Tibial nerve (tissue), 4 donors: ENCODE measurements at regions not wholly inside any gene's neighbourhood (a gene's known extent, or its start where the extent isn't known, plus 50 kb on each side); places are given as distances from the start of the nearest gene placed in this dataset.

Experiments used
- DNase-seq, 2 donors: peaks; one replicate each; pipeline ENCODE4 v3.0.0-alpha.2; 2019; ENCODE audit warnings: low spot score in 2 of 2
- H3K27ac ChIP-seq, 4 donors: fragments of 200-600 bp; sonication (generic) in 3 of 4; one replicate each; pipeline ENCODE4 v1.5.1; 2017 to 2019; ENCODE audit warnings: mild to moderate bottlenecking in 1 of 4
- H3K27me3 ChIP-seq, 2 donors: fragments of 200-600 bp; sonication (generic) in 1 of 2; one replicate each; pipeline versions ENCODE4 v1.5.1 to v1.6.0; 2017 to 2019
- H3K36me3 ChIP-seq, 3 donors: fragments of 200-600 bp; sonication (generic); one replicate each; pipeline ENCODE4 v1.5.1; 2018 to 2019
- H3K4me1 ChIP-seq, 4 donors: fragments of 200-600 bp; sonication (generic) in 3 of 4; one replicate each; pipeline ENCODE4 v1.5.1; 2017 to 2019
- H3K4me3 ChIP-seq, 4 donors: fragments of 200-600 bp; sonication (generic) in 3 of 4; one replicate each; pipeline ENCODE4 v1.5.1; 2017 to 2019; ENCODE audit warnings: mild to moderate bottlenecking in 1 of 4, moderate library complexity in 1 of 4
- H3K9me3 ChIP-seq, 4 donors: fragments of 200-600 bp; sonication (generic) in 3 of 4; one replicate each; pipeline ENCODE4 v1.5.1; 2017 to 2019
- EP300 ChIP-seq, 2 donors: sonication (generic); formaldehyde crosslinking; IDR thresholded peaks; one replicate each; pipeline ENCODE4 v1.6.1; 2017; ENCODE audit warnings: antibody characterized with exemption in 2 of 2, mild to moderate bottlenecking in 1 of 2
- POLR2A ChIP-seq, 2 donors: fragments of 450-650 bp; IDR thresholded peaks; one replicate each; pipeline ENCODE4 v1.6.1; 2017; ENCODE audit warnings: antibody characterized with exemption in 2 of 2, mild to moderate bottlenecking in 2 of 2, moderate library complexity in 2 of 2
- WGBS, 2 donors: methylation state at CpG; one replicate each; pipeline ENCODE4 v1.1.5; 2018; 5-methylcytosine and 5-hydroxymethylcytosine counted together
- TF ChIP-seq, protein P1 (sequence below), 5 experiments: fragments of 200-600 bp in 3 of 5; fragments of 450-650 bp in 2 of 5; sonication (generic) in 3 of 5; IDR thresholded peaks; one replicate each; pipeline ENCODE4 v1.5.1; 2016 to 2019; ENCODE audit warnings: antibody characterized with exemption in 5 of 5, mild to moderate bottlenecking in 3 of 5, moderate library complexity in 2 of 5

DNA sequence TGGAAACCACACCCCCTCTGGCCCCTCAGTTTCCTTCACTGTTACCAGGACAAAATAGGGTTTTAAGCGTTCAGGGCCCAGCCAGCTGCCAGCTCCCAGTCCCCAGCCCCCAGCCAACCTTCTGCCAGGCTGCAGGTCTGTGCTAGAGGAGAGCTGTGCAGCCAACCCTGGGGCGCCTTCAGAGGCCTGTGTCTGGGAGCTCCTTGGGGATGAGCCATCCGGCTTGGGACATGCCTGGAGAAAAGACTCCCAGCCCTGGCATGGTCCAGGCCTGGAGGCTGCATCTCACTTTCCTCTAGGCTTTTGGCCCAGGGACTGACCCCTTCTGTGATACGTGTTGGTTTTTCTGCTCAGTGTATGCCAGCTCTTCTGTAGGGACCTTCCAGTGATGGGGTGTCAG, 487.6 kb upstream of the MGMT start:
- Histone ChIP-seq H3K27ac (no peak overlapping the region), H3K36me3 (no peaks in the 10 kb centered on the region), H3K4me3 (no peak overlapping the region), H3K27me3 (no peaks in the 10 kb centered on the region), H3K4me1 (no peaks in the 10 kb centered on the region), H3K9me3 (no peaks in the 10 kb centered on the region)
- no peak for TF ChIP-seq POLR2A (IDR thresholded peaks at IDR 0.05)
- 93 to 96% methylated on average over 4 of the region's 4 CpGs for WGBS, 2 donors
- no peak for DNase-seq

DNA sequence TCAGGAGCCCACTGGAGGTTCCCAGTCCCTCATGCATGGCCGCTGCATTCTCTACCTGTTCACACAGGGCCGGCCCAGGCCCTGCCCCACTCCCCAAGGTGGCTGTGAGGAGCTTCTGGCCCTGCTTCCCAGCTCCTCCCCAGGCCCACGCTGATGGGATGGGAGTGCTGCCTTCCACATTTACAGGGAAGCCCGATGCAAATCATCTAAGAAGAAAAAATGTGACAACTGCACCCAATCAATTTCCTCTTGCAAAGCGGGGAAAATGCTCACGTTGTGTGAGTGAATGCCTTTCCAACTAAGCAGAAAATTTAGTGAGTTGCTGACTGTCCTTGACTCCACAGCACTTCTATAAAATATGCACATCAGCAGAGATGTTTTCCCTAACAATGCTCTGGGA, 485.8 kb upstream of the MGMT start:
- H3K4me3 ChIP-seq, result no peak overlapping the region
- no peak for DNase-seq
- H3K9me3 ChIP-seq, result no peaks in the 10 kb centered on the region
- no peak overlapping the region for H3K27ac ChIP-seq
- TF ChIP-seq POLR2A (IDR thresholded peaks at IDR 0.05), result no peak
- TF ChIP-seq EP300 (IDR thresholded peaks at IDR 0.05), result no peak
- TF ChIP-seq, protein P1, sequence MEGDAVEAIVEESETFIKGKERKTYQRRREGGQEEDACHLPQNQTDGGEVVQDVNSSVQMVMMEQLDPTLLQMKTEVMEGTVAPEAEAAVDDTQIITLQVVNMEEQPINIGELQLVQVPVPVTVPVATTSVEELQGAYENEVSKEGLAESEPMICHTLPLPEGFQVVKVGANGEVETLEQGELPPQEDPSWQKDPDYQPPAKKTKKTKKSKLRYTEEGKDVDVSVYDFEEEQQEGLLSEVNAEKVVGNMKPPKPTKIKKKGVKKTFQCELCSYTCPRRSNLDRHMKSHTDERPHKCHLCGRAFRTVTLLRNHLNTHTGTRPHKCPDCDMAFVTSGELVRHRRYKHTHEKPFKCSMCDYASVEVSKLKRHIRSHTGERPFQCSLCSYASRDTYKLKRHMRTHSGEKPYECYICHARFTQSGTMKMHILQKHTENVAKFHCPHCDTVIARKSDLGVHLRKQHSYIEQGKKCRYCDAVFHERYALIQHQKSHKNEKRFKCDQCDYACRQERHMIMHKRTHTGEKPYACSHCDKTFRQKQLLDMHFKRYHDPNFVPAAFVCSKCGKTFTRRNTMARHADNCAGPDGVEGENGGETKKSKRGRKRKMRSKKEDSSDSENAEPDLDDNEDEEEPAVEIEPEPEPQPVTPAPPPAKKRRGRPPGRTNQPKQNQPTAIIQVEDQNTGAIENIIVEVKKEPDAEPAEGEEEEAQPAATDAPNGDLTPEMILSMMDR (IDR thresholded peaks at IDR 0.05), result no peak
- H3K36me3 ChIP-seq, result no peaks in the 10 kb centered on the region
- no peaks in the 10 kb centered on the region for H3K27me3 ChIP-seq
- WGBS, 2 donors, result 70 to 78% methylated on average over 6 of the region's 6 CpGs
- no peaks in the 10 kb centered on the region for H3K4me1 ChIP-seq

DNA sequence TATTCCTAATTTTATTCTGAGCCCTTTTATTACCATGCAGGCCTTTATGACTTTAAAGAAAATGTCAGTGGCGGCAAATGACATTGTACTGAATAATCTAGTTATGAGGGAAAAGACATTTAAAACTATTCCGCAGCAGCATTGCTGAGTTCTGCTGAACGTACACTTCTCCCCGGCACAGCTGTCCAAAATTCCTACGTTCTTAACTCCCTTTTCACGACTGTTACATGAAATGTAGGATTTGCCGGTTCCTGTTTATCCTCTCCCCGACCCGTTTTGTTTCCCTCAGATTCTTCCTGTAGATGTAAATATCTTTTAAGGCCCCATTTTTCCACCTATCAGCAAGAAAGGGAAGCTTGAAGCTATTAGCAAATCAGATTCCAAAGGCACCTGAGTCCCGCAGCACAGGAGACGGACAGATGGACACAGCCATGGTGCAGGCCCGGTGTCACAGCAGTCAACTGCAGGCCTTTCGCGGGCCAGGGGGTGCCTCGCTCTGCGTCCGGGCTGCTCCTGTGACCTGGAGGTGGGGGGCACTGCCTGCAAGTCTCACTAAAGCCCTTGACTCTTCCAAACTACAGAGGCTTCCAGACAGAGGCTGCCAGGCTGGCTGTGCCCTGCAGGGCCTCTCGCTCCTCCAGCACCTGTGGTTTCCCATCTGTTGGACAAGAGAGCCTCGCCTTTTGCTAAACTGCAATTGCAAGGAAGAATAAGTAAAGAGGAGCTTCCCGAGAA, 485.0 kb upstream of the MGMT start:
- Histone ChIP-seq H3K27ac (no peak overlapping the region), H3K27me3 (no peaks in the 10 kb centered on the region), H3K36me3 (no peaks in the 10 kb centered on the region), H3K9me3 (no peaks in the 10 kb centered on the region), H3K4me3 (no peak overlapping the region), H3K4me1 (no peaks in the 10 kb centered on the region)
- WGBS, 2 donors, result 85 to 88% methylated on average over 20 of the region's 20 CpGs
- DNase-seq, result no peak
- TF ChIP-seq POLR2A (IDR thresholded peaks at IDR 0.05) (no peak), EP300 (IDR thresholded peaks at IDR 0.05) (no peak)
- TF ChIP-seq, protein P1 (IDR thresholded peaks at IDR 0.05), result no peak

DNA sequence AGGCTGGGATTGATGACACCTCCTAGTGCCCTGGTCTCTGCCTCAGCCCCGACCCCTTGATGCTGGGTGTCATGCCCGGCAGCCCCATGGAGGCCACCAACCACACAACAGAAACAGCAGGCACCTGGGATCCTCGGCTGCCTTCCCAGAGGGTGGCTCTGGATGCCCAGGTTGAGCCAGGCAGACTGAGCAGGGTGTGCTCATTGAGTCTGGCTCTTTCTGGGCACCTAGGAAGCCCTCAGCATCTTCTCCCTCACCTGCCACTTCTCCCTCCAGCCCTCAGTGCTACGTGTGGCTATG, 484.5 kb upstream of the MGMT start:
- no peak for DNase-seq

DNA sequence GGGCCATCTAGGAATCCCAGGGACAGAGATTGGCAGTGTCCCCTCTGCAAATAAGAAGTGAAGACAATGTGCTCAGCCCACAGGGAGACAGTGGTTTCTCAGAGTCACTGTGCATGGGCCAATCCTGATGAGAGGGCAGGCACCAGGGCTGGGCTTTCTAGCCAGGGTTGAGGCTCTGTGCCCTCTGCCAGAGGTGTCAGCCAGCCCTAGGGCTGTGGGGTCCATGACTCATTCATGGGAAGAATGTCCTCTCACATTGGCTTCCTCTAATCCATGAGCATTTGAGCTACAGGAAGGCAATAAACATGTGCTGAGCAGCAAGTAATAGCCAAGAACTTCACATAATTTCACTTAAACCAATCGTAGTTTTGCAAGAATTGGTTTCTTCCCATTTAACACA, 482.0 kb upstream of the MGMT start:
- no peaks in the 10 kb centered on the region for H3K4me1 ChIP-seq
- TF ChIP-seq, protein P1 (IDR thresholded peaks at IDR 0.05), result no peak
- no peak for TF ChIP-seq EP300 (IDR thresholded peaks at IDR 0.05)
- no peak for TF ChIP-seq POLR2A (IDR thresholded peaks at IDR 0.05)
- H3K4me3 ChIP-seq, result no peak overlapping the region
- DNase-seq, result no peak
- 42 to 48% methylated on average over 1 of the region's 1 CpG for WGBS, 2 donors
- no peaks in the 10 kb centered on the region for H3K27me3 ChIP-seq
- no peak overlapping the region for H3K27ac ChIP-seq
- H3K9me3 ChIP-seq, result peaks cover 0 to 7% (median 0%) of the 10 kb centered on the region in 4 donors
- H3K36me3 ChIP-seq, result no peaks in the 10 kb centered on the region

More for the DNA sequence above, 484.5 kb upstream of the MGMT start:
- Histone ChIP-seq H3K27ac (no peak overlapping the region), H3K4me1 (no peaks in the 10 kb centered on the region), H3K36me3 (no peaks in the 10 kb centered on the region), H3K27me3 (no peaks in the 10 kb centered on the region), H3K9me3 (peaks cover 0 to under 1% (median 0%) of the 10 kb centered on the region in 4 donors), H3K4me3 (no peak overlapping the region)
- no peak for TF ChIP-seq POLR2A (IDR thresholded peaks at IDR 0.05)
- TF ChIP-seq EP300 (IDR thresholded peaks at IDR 0.05), result no peak
- TF ChIP-seq, protein P1 (IDR thresholded peaks at IDR 0.05), result no peak
- 86 to 89% methylated on average over 4 of the region's 4 CpGs for WGBS, 2 donors

DNA sequence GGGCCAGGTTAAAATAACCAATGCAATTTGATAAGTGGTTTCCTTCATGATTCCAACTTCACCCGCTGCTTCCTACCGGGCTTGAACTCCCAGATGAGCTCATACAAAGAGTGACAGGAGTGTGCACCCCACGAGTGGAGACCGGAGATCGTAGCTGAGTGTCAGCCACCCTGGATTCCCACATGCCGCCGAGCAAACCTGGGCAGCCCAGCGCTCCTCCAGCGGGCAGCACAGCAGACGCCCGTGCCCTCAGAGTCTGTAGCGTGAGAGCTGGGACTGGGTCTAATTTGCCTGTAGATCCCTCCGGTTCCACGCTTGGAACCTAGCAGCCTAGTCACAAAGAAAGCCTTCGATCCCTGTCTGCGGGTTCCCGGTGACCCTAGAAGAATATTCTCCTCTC, 476.1 kb upstream of the MGMT start:
- Histone ChIP-seq H3K27me3 (no peaks in the 10 kb centered on the region), H3K36me3 (no peaks in the 10 kb centered on the region), H3K4me1 (no peaks in the 10 kb centered on the region), H3K27ac (no peak overlapping the region), H3K4me3 (no peak overlapping the region), H3K9me3 (peaks cover 0 to 7% (median 0%) of the 10 kb centered on the region in 4 donors)
- no peak for TF ChIP-seq EP300 (IDR thresholded peaks at IDR 0.05)
- no peak for TF ChIP-seq POLR2A (IDR thresholded peaks at IDR 0.05)
- TF ChIP-seq, protein P1 (IDR thresholded peaks at IDR 0.05), result no peak
- DNase-seq, result no peak
- WGBS, 2 donors, result 83 to 85% methylated on average over 17 of the region's 17 CpGs
